GM20000 (cell line): ENCODE measurements at regions not wholly inside any gene's neighbourhood (a gene's known extent, or its start where the extent isn't known, plus 50 kb on each side); places are given as distances from the start of the nearest gene placed in this dataset.
"Not testable (repeated sequence)": the region's sequence is repeated elsewhere in the genome, so short reads cannot be mapped to it uniquely, and the experiment has no call there.

ENCODE experiments used
- DNase-seq: peaks from one replicate; pipeline ENCODE4 v3.0.0; 2012; ENCODE audit warnings: low spot score
- CTCF ChIP-seq: IDR thresholded peaks from 2 replicates; pipeline ENCODE4 v1.5.1; 2012; ENCODE audit warnings: mild to moderate bottlenecking, control low read depth; ENCODE audit errors: extremely low read depth, missing control alignments

- no peak for DNase-seq
- TF ChIP-seq CTCF: no peak
Measured at GRCh38 chr7:69232445-69233376, 365.6 kb upstream of the AUTS2 start.

- no peak for TF ChIP-seq CTCF
- no peak for DNase-seq
Measured at GRCh38 chr7:69237541-69237940, 360.7 kb upstream of the AUTS2 start.

GRCh38 chr7:69243016-69243415 is 355.3 kb upstream of the AUTS2 start:
- TF ChIP-seq CTCF: no peak
- no peak for DNase-seq

- no peak for TF ChIP-seq CTCF
- no peak for DNase-seq
Measured at GRCh38 chr7:69244701-69245100, 353.6 kb upstream of the AUTS2 start.

GRCh38 chr7:69245646-69246045 is 352.6 kb upstream of the AUTS2 start:
- TF ChIP-seq CTCF: no peak
- no peak for DNase-seq

- no peak for DNase-seq
- no peak for TF ChIP-seq CTCF
Measured at GRCh38 chr7:69246758-69247157, 351.5 kb upstream of the AUTS2 start.

GRCh38 chr7:69248382-69248828 is 349.9 kb upstream of the AUTS2 start:
- not testable (repeated sequence) for DNase-seq

GRCh38 chr7:69250958-69251357 is 347.3 kb upstream of the AUTS2 start:
- DNase-seq: no peak
- TF ChIP-seq CTCF: no peak
